ENCODE measurements at regions not wholly inside any gene's neighbourhood (a gene's known extent, or its start where the extent isn't known, plus 50 kb on each side); places are given as distances from the start of the nearest gene placed in this dataset.

DNA sequence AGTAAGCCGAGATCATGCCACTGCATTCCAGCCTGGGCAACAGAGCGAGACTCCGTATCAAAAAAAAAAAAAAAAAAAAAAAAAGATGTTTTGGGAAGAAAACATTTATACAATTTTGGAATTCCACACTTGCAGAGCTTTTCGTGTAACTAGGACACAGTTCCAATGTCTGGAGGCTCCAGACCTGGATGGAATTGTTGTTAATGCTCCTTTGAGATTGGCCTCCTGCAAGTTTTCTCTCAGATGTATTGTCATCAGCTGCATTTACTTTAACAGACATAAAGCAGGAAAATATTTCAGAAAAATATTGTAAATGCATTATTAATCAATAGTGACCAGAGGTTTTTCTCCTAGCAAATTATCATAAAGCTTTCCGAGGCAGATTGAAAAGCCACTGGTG is 124.1 kb downstream of the RBM43 start:
- no peak overlapping the region for H3K9ac ChIP-seq (ENCODE audit: low read depth in 1 of 2, low read length in 2 of 2)
- H3K36me3 ChIP-seq (ENCODE audit: control insufficient read depth in 4 of 4, insufficient read depth in 3 of 4, low read depth in 1 of 4, low read length in 3 of 4), result no peaks in the 10 kb centered on the region
- TF ChIP-seq FOXA1 (IDR thresholded peaks at IDR 0.05) (no peak), RAD21 (IDR thresholded peaks at IDR 0.05) (no peak), GABPA (IDR thresholded peaks at IDR 0.05 in 1 of 2, conservative IDR thresholded peaks at IDR 0.05 in 1 of 2) (no peak), FOXA2 (IDR thresholded peaks at IDR 0.05) (no peak), YY1 (IDR thresholded peaks at IDR 0.05) (no peak), HNF4A (conservative IDR thresholded peaks at IDR 0.05) (no peak)
- TF ChIP-seq, protein P1, sequence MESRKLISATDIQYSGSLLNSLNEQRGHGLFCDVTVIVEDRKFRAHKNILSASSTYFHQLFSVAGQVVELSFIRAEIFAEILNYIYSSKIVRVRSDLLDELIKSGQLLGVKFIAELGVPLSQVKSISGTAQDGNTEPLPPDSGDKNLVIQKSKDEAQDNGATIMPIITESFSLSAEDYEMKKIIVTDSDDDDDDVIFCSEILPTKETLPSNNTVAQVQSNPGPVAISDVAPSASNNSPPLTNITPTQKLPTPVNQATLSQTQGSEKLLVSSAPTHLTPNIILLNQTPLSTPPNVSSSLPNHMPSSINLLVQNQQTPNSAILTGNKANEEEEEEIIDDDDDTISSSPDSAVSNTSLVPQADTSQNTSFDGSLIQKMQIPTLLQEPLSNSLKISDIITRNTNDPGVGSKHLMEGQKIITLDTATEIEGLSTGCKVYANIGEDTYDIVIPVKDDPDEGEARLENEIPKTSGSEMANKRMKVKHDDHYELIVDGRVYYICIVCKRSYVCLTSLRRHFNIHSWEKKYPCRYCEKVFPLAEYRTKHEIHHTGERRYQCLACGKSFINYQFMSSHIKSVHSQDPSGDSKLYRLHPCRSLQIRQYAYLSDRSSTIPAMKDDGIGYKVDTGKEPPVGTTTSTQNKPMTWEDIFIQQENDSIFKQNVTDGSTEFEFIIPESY (IDR thresholded peaks at IDR 0.05), result no peak
- H3K27ac ChIP-seq (ENCODE audit: low read depth in 1 of 2, low read length in 2 of 2), result no peak overlapping the region
- no peaks in the 10 kb centered on the region for H3K27me3 ChIP-seq (ENCODE audit: control insufficient read depth in 4 of 4, insufficient read depth in 4 of 4, low read length in 3 of 4)
- H3K4me3 ChIP-seq (ENCODE audit: low read depth in 1 of 3, low read length in 3 of 3), result no peak overlapping the region
- H3K4me1 ChIP-seq (ENCODE audit: control insufficient read depth in 4 of 4, insufficient read depth in 4 of 4, low read length in 3 of 4), result no peaks in the 10 kb centered on the region
- H3K9me3 ChIP-seq (ENCODE audit: control insufficient read depth in 4 of 4, low read length in 3 of 4), result no peaks in the 10 kb centered on the region
- no peak for DNase-seq (ENCODE audit: low spot score)
- 83% methylated on average over 5 of the region's 5 CpGs for WGBS

DNA sequence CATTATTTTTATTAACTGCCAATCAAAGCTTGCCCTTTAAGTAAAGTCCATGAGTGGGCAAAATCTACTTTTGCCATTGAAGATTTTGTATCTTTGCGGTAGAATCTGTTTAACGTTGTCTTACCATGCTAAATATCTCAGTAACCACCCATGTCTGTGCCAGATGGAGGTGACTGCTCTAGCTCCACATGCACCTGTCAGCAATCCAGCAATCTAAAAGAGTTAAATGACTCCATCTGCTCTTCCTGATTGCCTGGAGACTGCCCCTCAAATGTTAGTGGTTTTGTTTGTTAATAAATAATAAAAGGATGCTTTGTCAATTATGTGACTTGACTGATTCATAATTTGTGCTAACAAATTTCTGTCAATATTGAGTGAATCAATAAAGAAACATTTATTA is 141.7 kb downstream of the RBM43 start:
- no peak for DNase-seq (ENCODE audit: low spot score)
- TF ChIP-seq, protein P2, sequence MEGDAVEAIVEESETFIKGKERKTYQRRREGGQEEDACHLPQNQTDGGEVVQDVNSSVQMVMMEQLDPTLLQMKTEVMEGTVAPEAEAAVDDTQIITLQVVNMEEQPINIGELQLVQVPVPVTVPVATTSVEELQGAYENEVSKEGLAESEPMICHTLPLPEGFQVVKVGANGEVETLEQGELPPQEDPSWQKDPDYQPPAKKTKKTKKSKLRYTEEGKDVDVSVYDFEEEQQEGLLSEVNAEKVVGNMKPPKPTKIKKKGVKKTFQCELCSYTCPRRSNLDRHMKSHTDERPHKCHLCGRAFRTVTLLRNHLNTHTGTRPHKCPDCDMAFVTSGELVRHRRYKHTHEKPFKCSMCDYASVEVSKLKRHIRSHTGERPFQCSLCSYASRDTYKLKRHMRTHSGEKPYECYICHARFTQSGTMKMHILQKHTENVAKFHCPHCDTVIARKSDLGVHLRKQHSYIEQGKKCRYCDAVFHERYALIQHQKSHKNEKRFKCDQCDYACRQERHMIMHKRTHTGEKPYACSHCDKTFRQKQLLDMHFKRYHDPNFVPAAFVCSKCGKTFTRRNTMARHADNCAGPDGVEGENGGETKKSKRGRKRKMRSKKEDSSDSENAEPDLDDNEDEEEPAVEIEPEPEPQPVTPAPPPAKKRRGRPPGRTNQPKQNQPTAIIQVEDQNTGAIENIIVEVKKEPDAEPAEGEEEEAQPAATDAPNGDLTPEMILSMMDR (IDR thresholded peaks at IDR 0.05; ENCODE audit: low read depth, low read length, missing input control), result no peak
- TF ChIP-seq SP1 (IDR thresholded peaks at IDR 0.05), result no peak
- no peak for TF ChIP-seq HNF4A (conservative IDR thresholded peaks at IDR 0.05)
- no peak for TF ChIP-seq FOXA2 (IDR thresholded peaks at IDR 0.05)
- TF ChIP-seq NR2F2 (IDR thresholded peaks at IDR 0.05), result no peak
- no peaks in the 10 kb centered on the region for H3K4me1 ChIP-seq (ENCODE audit: control insufficient read depth in 4 of 4, insufficient read depth in 4 of 4, low read length in 3 of 4)

GRCh38 chr2:151119374-151119773 is 142.3 kb downstream of the RBM43 start:
- Histone ChIP-seq H3K9me3 (ENCODE audit: control insufficient read depth in 4 of 4, low read length in 3 of 4) (peaks cover 0 to 4% (median 3%) of the 10 kb centered on the region in 4 donors), H3K36me3 (ENCODE audit: control insufficient read depth in 4 of 4, insufficient read depth in 3 of 4, low read depth in 1 of 4, low read length in 3 of 4) (no peaks in the 10 kb centered on the region), H3K4me3 (ENCODE audit: low read depth in 1 of 3, low read length in 3 of 3) (no peak overlapping the region), H3K27me3 (ENCODE audit: control insufficient read depth in 4 of 4, insufficient read depth in 4 of 4, low read length in 3 of 4) (no peaks in the 10 kb centered on the region), H3K4me1 (ENCODE audit: control insufficient read depth in 4 of 4, insufficient read depth in 4 of 4, low read length in 3 of 4) (no peaks in the 10 kb centered on the region), H3K9ac (ENCODE audit: low read depth in 1 of 2, low read length in 2 of 2) (no peak overlapping the region), H3K27ac (ENCODE audit: low read depth in 1 of 2, low read length in 2 of 2) (no peak overlapping the region)
- no peak for DNase-seq (ENCODE audit: low spot score)
- TF ChIP-seq FOXA2 (IDR thresholded peaks at IDR 0.05) (no peak), RAD21 (IDR thresholded peaks at IDR 0.05) (no peak), TAF1 (conservative IDR thresholded peaks at IDR 0.05) (no peak), HNF4A (conservative IDR thresholded peaks at IDR 0.05) (no peak), YY1 (IDR thresholded peaks at IDR 0.05) (no peak), HNF4G (IDR thresholded peaks at IDR 0.05) (no peak), EGR1 (IDR thresholded peaks at IDR 0.05; ENCODE audit: low read depth in 2 of 2) (no peak), MAX (IDR thresholded peaks at IDR 0.05) (no peak), GABPA (IDR thresholded peaks at IDR 0.05 in 1 of 2, conservative IDR thresholded peaks at IDR 0.05 in 1 of 2) (no peak), FOXA1 (IDR thresholded peaks at IDR 0.05) (no peak)
- TF ChIP-seq, protein P1 (IDR thresholded peaks at IDR 0.05), result no peak
- TF ChIP-seq, protein P2 (IDR thresholded peaks at IDR 0.05; ENCODE audit: low read depth, low read length, missing input control), result no peak
- TF ChIP-seq, protein P3, sequence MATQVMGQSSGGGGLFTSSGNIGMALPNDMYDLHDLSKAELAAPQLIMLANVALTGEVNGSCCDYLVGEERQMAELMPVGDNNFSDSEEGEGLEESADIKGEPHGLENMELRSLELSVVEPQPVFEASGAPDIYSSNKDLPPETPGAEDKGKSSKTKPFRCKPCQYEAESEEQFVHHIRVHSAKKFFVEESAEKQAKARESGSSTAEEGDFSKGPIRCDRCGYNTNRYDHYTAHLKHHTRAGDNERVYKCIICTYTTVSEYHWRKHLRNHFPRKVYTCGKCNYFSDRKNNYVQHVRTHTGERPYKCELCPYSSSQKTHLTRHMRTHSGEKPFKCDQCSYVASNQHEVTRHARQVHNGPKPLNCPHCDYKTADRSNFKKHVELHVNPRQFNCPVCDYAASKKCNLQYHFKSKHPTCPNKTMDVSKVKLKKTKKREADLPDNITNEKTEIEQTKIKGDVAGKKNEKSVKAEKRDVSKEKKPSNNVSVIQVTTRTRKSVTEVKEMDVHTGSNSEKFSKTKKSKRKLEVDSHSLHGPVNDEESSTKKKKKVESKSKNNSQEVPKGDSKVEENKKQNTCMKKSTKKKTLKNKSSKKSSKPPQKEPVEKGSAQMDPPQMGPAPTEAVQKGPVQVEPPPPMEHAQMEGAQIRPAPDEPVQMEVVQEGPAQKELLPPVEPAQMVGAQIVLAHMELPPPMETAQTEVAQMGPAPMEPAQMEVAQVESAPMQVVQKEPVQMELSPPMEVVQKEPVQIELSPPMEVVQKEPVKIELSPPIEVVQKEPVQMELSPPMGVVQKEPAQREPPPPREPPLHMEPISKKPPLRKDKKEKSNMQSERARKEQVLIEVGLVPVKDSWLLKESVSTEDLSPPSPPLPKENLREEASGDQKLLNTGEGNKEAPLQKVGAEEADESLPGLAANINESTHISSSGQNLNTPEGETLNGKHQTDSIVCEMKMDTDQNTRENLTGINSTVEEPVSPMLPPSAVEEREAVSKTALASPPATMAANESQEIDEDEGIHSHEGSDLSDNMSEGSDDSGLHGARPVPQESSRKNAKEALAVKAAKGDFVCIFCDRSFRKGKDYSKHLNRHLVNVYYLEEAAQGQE (IDR thresholded peaks at IDR 0.05), result no peak

More for the DNA sequence above, 141.7 kb downstream of the RBM43 start:
- Histone ChIP-seq H3K36me3 (ENCODE audit: control insufficient read depth in 4 of 4, insufficient read depth in 3 of 4, low read depth in 1 of 4, low read length in 3 of 4) (no peaks in the 10 kb centered on the region), H3K27ac (ENCODE audit: low read depth in 1 of 2, low read length in 2 of 2) (no peak overlapping the region), H3K9ac (ENCODE audit: low read depth in 1 of 2, low read length in 2 of 2) (no peak overlapping the region), H3K27me3 (ENCODE audit: control insufficient read depth in 4 of 4, insufficient read depth in 4 of 4, low read length in 3 of 4) (no peaks in the 10 kb centered on the region), H3K9me3 (ENCODE audit: control insufficient read depth in 4 of 4, low read length in 3 of 4) (peaks cover 0 to 4% (median 3%) of the 10 kb centered on the region in 4 donors), H3K4me3 (ENCODE audit: low read depth in 1 of 3, low read length in 3 of 3) (no peak overlapping the region)
- 91% methylated on average over 2 of the region's 2 CpGs for WGBS

Data from liver (tissue), 8 donors.